Endothelial cell of umbilical vein (primary cell): ENCODE measurements at regions not wholly inside any gene's neighbourhood (a gene's known extent, or its start where the extent isn't known, plus 50 kb on each side); places are given as distances from the start of the nearest gene placed in this dataset.

Experiments used
- BruUV-seq: library from RNA; stranded (reverse); fragments of 400-500 nt; replicated peaks from 2 replicates; lab custom pipeline; 2021; lab: Mats Ljungman, UMichigan
- CTCF ChIA-PET: fragments of 300-600, 350-600 bp; sonication (Branson Sonifier 250); formaldehyde crosslinking; loops from one replicate; lab custom pipeline; 2021; ENCODE audit warnings: antibody characterized with exemption, inconsistent platforms; lab: Charles Lee
- POLR2A ChIA-PET: fragments of 300-600, 350-600 bp; sonication (Branson Sonifier 250); formaldehyde crosslinking; loops from one replicate; lab custom pipeline; 2021; ENCODE audit warnings: antibody characterized with exemption, inconsistent platforms; lab: Charles Lee
- DNase-seq: peaks from one replicate; pipeline ENCODE4 v3.0.0-alpha.2; 2011; ENCODE audit warnings: low read depth, low spot score
- FAIRE-seq: peaks from 2 replicates; lab custom pipeline; 2011; peaks lifted over from hg19 to GRCh38; lab: Jason Lieb, UNC
- H2AFZ ChIP-seq: 2 replicates; pipeline ENCODE4 v1.6.0; 2012; ENCODE audit warnings: low read depth, low read length, control low read depth, inconsistent platforms
- H3K27ac ChIP-seq: 2 replicates; pipeline ENCODE4 v1.5.1; 2011; ENCODE audit warnings: low read depth, mild to moderate bottlenecking, control low read depth, low read length, moderate library complexity; ENCODE audit not compliant: insufficient read depth
- H3K27me3 ChIP-seq, 2 experiments: 2 replicates each; pipeline versions ENCODE4 v1.6.0 to v1.6.1; 2011; ENCODE audit warnings: low read length in 2 of 2, mixed read lengths in 1 of 2; ENCODE audit not compliant: control insufficient read depth in 2 of 2, insufficient read depth in 2 of 2
- H3K36me3 ChIP-seq, 2 experiments: 2 replicates in 1 of 2; 3 replicates in 1 of 2; pipeline ENCODE4 v1.5.1; 2011; ENCODE audit warnings: low read length in 2 of 2, mild to moderate bottlenecking in 1 of 2, moderate library complexity in 1 of 2; ENCODE audit not compliant: control insufficient read depth in 2 of 2, insufficient read depth in 2 of 2; ENCODE audit errors: extremely low read depth in 1 of 2
- H3K4me1 ChIP-seq: 3 replicates; pipeline ENCODE4 v1.5.1; 2011; ENCODE audit warnings: mild to moderate bottlenecking, low read length; ENCODE audit not compliant: control insufficient read depth, insufficient read depth; ENCODE audit errors: extremely low read depth
- H3K4me2 ChIP-seq: 2 replicates; pipeline ENCODE4 v1.6.1; 2011; ENCODE audit warnings: low read length, control low read depth, mixed read lengths; ENCODE audit not compliant: insufficient read depth
- H3K4me3 ChIP-seq, 3 experiments: fragments of 200-600 bp in 1 of 3; sonication (generic), shearing (Covaris generic) in 1 of 3; replicated peaks in 1 of 3; 2 replicates each; pipeline ENCODE4 v1.5.1; 2011 to 2016; ENCODE audit warnings: control low read depth in 3 of 3, low read length in 3 of 3, mild to moderate bottlenecking in 2 of 3, inconsistent platforms in 1 of 3, low read depth in 1 of 3, moderate library complexity in 1 of 3; ENCODE audit not compliant: insufficient read depth in 1 of 3
- H3K79me2 ChIP-seq: 2 replicates; pipeline ENCODE4 v1.6.0; 2012; ENCODE audit warnings: low read length, inconsistent platforms; ENCODE audit not compliant: control insufficient read depth, insufficient read depth
- H3K9ac ChIP-seq: replicated peaks from 2 replicates; pipeline ENCODE3; 2011; ENCODE audit warnings: low read length, control low read depth; ENCODE audit not compliant: insufficient read depth; ENCODE audit errors: extremely low read depth
- H3K9me1 ChIP-seq: replicated peaks from 3 replicates; pipeline ENCODE4 v1.6.0; 2011; ENCODE audit warnings: mild to moderate bottlenecking, low read length; ENCODE audit not compliant: control insufficient read depth, insufficient read depth; ENCODE audit errors: extremely low read depth
- H3K9me3 ChIP-seq: replicated peaks from 2 replicates; pipeline ENCODE4 v1.5.1; 2012; ENCODE audit warnings: low read length, inconsistent platforms; ENCODE audit not compliant: control insufficient read depth, insufficient read depth
- H4K20me1 ChIP-seq: replicated peaks from 2 replicates; pipeline ENCODE3; 2011; ENCODE audit warnings: mild to moderate bottlenecking, low read length; ENCODE audit not compliant: control insufficient read depth, insufficient read depth; ENCODE audit errors: extremely low read depth
- CTCF ChIP-seq, 2 donors: IDR thresholded peaks; 1 replicate in 1 of 2; 2 replicates in 1 of 2; pipeline ENCODE4 v1.5.1; 2011; ENCODE audit warnings: low read length in 2 of 2, mild to moderate bottlenecking in 2 of 2, moderate library complexity in 2 of 2, control low read depth in 1 of 2, inconsistent platforms in 1 of 2, low read depth in 1 of 2; ENCODE audit not compliant: insufficient read depth in 1 of 2; ENCODE audit errors: extremely low read depth in 1 of 2
- EZH2 ChIP-seq: IDR thresholded peaks from 2 replicates; pipeline ENCODE4 v1.6.1; 2012; ENCODE audit warnings: borderline replicate concordance, low read depth, mild to moderate bottlenecking, moderate library complexity, low read length, inconsistent platforms; ENCODE audit not compliant: severe bottlenecking
- FOS ChIP-seq: IDR thresholded peaks from 2 replicates; pipeline ENCODE4 v1.6.1; 2011; ENCODE audit warnings: mild to moderate bottlenecking, low read length, moderate library complexity, borderline replicate concordance; ENCODE audit not compliant: insufficient read depth
- GATA2 ChIP-seq: IDR thresholded peaks from 2 replicates; pipeline ENCODE4 v1.7.0; 2011; ENCODE audit warnings: low read depth, mild to moderate bottlenecking, moderate library complexity, mixed read lengths, low read length; ENCODE audit not compliant: insufficient read length, insufficient read depth
- JUN ChIP-seq: IDR thresholded peaks from 2 replicates; pipeline ENCODE4 v1.6.1; 2011; ENCODE audit warnings: borderline replicate concordance, low read depth; ENCODE audit not compliant: insufficient read length, insufficient read depth
- MYC ChIP-seq: IDR thresholded peaks from one replicate; pipeline ENCODE4 v1.6.1; 2011; ENCODE audit warnings: mild to moderate bottlenecking, low read depth, low read length
- POLR2A ChIP-seq: IDR thresholded peaks from 2 replicates; pipeline ENCODE4 v1.6.1; 2012; ENCODE audit warnings: low read depth, mild to moderate bottlenecking, control low read depth, low read length
- POLR2AphosphoS5 ChIP-seq: IDR thresholded peaks from 2 replicates; pipeline ENCODE4 v1.6.1; 2012; ENCODE audit warnings: low read depth, mild to moderate bottlenecking, control low read depth, low read length, moderate library complexity; ENCODE audit not compliant: insufficient read depth
- dilution Hi-C: fragments of 300-500 bp; cut with MboI; formaldehyde crosslinking; loops from one replicate; pipeline ENCODE4 v1.15.0; 2019; ENCODE audit warnings: low sequenced_read_pairs; ENCODE audit not compliant: extremely low pct_ligation_motif_present
- intact Hi-C: fragments of 100-400 bp; cut with micrococcal nuclease; formaldehyde crosslinking; loops from one replicate; pipeline ENCODE4 v1.10.0; 2022
- TF ChIP-seq, protein P1 (sequence below): IDR thresholded peaks from 2 replicates; pipeline ENCODE4 v1.6.1; 2011; ENCODE audit not compliant: insufficient read depth, insufficient read length

DNA sequence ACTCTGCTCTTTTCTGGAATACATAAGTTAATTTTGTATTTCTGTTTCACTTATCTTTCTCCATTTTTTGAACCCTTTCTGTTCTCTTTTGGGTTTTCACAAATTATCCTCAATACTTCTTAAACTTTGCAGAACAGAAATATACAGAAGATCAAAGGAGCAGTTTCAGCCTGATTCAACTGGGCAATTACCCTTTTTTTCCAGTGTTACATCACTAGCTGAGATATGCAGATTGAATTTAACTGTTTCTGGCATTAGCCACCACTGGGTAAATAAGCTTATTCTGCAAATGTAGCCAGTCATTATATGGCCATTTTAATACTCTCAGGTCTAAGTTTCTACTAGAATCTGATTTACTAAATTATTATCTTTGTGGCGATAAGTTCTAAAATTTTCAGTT, 66.9 kb upstream of the GRID2 start:
- H2AFZ ChIP-seq = no peak overlapping the region
- dilution Hi-C loops = no loop called here

More for the DNA sequence above, 66.9 kb upstream of the GRID2 start:
- H3K4me1 ChIP-seq = peaks cover 9% of the 10 kb centered on the region
- no peak overlapping the region for H3K4me3 ChIP-seq
- H3K36me3 ChIP-seq = no peaks in the 10 kb centered on the region
- H3K27me3 ChIP-seq = no peaks in the 10 kb centered on the region
- no peak overlapping the region for H3K4me2 ChIP-seq
- H3K9me3 ChIP-seq = no peaks in the 10 kb centered on the region
- no peaks in the 10 kb centered on the region for H3K79me2 ChIP-seq
- POLR2A ChIA-PET = no interaction called here
- H3K27ac ChIP-seq = no peak overlapping the region
- no peak for FAIRE-seq
- CTCF ChIA-PET = no interaction called here
- H3K9me1 ChIP-seq = no peaks in the 10 kb centered on the region
- BruUV-seq = no TSS peak
- H4K20me1 ChIP-seq = no peaks in the 10 kb centered on the region
- DNase-seq = no peak
- no peak overlapping the region for H3K9ac ChIP-seq
- intact Hi-C loops = no loop called here
- TF ChIP-seq MYC (no peak), POLR2A (no peak), EZH2 (no peak), CTCF (IDR thresholded peaks at IDR 0.05; ENCODE audit: extremely low read depth in 1 of 2, insufficient read depth in 1 of 2, low read depth in 1 of 2, low read length in 2 of 2) (no peak), FOS (no peak), POLR2AphosphoS5 (no peak), JUN (no peak), GATA2 (no peak)
- TF ChIP-seq, protein P1, sequence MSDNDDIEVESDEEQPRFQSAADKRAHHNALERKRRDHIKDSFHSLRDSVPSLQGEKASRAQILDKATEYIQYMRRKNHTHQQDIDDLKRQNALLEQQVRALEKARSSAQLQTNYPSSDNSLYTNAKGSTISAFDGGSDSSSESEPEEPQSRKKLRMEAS = no peak
